Mesendoderm (in vitro differentiated cells): ENCODE measurements at regions not wholly inside any gene's neighbourhood (a gene's known extent, or its start where the extent isn't known, plus 50 kb on each side); places are given as distances from the start of the nearest gene placed in this dataset.

Experiments used
- DNase-seq: peaks from one replicate; pipeline ENCODE4 v3.0.0; 2013
- H2AK5ac ChIP-seq: 2 replicates; pipeline ENCODE4 v1.6.1; 2013; ENCODE audit warnings: low read length, inconsistent platforms
- H2BK120ac ChIP-seq: 2 replicates; pipeline ENCODE4 v1.6.1; 2013; ENCODE audit warnings: low read depth, mild to moderate bottlenecking, low read length, moderate library complexity, mixed read lengths
- H2BK15ac ChIP-seq: replicated peaks from 2 replicates; pipeline ENCODE4 v1.6.1; 2013; ENCODE audit warnings: low read depth, mild to moderate bottlenecking, moderate library complexity
- H2BK5ac ChIP-seq: 2 replicates; pipeline ENCODE4 v1.6.1; 2013; ENCODE audit warnings: low read length, inconsistent platforms
- H3K18ac ChIP-seq: 2 replicates; pipeline ENCODE4 v1.6.1; 2013; ENCODE audit warnings: mild to moderate bottlenecking, low read length, mixed read lengths
- H3K23ac ChIP-seq: one replicate; pipeline ENCODE4 v1.6.1; 2013; ENCODE audit warnings: low read length
- H3K27ac ChIP-seq: 2 replicates; pipeline ENCODE4 v1.5.1; 2013; ENCODE audit warnings: low read depth, mild to moderate bottlenecking, inconsistent platforms, low read length, moderate library complexity
- H3K27me3 ChIP-seq: 2 replicates; pipeline ENCODE4 v1.6.1; 2013; ENCODE audit warnings: low read length, control low read depth, mild to moderate bottlenecking, inconsistent platforms; ENCODE audit not compliant: insufficient read depth, poor library complexity
- H3K36me3 ChIP-seq: 2 replicates; pipeline ENCODE4 v1.6.1; 2013; ENCODE audit warnings: low read length, inconsistent platforms; ENCODE audit not compliant: control insufficient read depth, insufficient read depth
- H3K4ac ChIP-seq: one replicate; pipeline ENCODE4 v1.6.1; 2013; ENCODE audit warnings: low read depth, mild to moderate bottlenecking, low read length, moderate library complexity
- H3K4me1 ChIP-seq: 2 replicates; pipeline ENCODE4 v1.6.1; 2013; ENCODE audit warnings: low read depth, low read length, inconsistent platforms; ENCODE audit not compliant: control insufficient read depth
- H3K4me2 ChIP-seq: 2 replicates; pipeline ENCODE4 v1.6.1; 2013; ENCODE audit warnings: low read length
- H3K4me3 ChIP-seq: 2 replicates; pipeline ENCODE4 v1.5.1; 2013; ENCODE audit warnings: mild to moderate bottlenecking, low read length
- H3K56ac ChIP-seq: one replicate; pipeline ENCODE4 v1.6.1; 2013; ENCODE audit warnings: low read length
- H3K79me1 ChIP-seq: 2 replicates; pipeline ENCODE4 v1.6.1; 2013; ENCODE audit warnings: low read length, inconsistent platforms
- H3K79me2 ChIP-seq: 2 replicates; pipeline ENCODE4 v1.6.1; 2013; ENCODE audit warnings: mild to moderate bottlenecking, low read length; ENCODE audit not compliant: control insufficient read depth, insufficient read depth
- H3K9ac ChIP-seq: 2 replicates; pipeline ENCODE4 v1.6.1; 2013; ENCODE audit warnings: low read length, inconsistent platforms
- H4K5ac ChIP-seq: one replicate; pipeline ENCODE4 v1.6.1; 2013; ENCODE audit warnings: low read length
- H4K8ac ChIP-seq: one replicate; pipeline ENCODE4 v1.6.1; 2013; ENCODE audit warnings: low read depth, mild to moderate bottlenecking, control low read depth, low read length, moderate library complexity
- WGBS: extraction: QIAGEN DNeasy Blood & Tissue Kit; methylation state at CpG from one replicate; pipeline ENCODE4 v1.1.7; 2013; ENCODE audit warnings: low lambda C conversion rate, missing lambda C conversion rate; ENCODE audit not compliant: insufficient coverage; ENCODE audit errors: extremely low coverage; 5-methylcytosine and 5-hydroxymethylcytosine counted together

DNA sequence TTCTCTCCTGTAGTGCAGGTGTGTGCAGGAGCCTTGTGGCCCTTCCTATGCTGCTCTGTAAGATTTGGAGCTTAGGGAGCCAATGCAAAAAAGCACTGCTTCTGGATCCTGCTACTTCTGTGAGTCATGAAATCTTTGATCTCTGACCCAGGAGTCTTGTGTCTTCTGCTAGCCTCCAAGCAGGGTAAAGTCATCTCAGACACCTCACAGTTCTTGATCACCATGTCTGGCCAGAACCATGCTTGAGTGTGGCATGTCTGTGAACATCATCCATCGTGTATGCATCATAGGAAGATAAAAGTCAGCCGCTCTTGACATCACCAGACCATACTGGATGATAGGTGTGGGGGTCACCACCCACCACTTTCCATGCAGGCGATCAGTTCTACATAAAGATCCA, 247.8 kb downstream of the RPLP1 start:
- Histone ChIP-seq H3K79me2 (no peaks in the 10 kb centered on the region), H2AK5ac (no peak overlapping the region), H3K79me1 (no peaks in the 10 kb centered on the region), H3K27ac (no peak overlapping the region), H4K8ac (no peak overlapping the region), H4K5ac (no peak overlapping the region), H3K4ac (no peak overlapping the region), H3K4me3 (no peak overlapping the region), H3K23ac (no peak overlapping the region), H3K9ac (no peak overlapping the region), H3K4me1 (no peaks in the 10 kb centered on the region), H3K18ac (no peak overlapping the region), H3K56ac (no peak overlapping the region), H2BK5ac (no peak overlapping the region), H3K27me3 (no peaks in the 10 kb centered on the region), H2BK15ac (no peak overlapping the region), H3K4me2 (no peak overlapping the region), H2BK120ac (no peak overlapping the region), H3K36me3 (no peaks in the 10 kb centered on the region)
- no peak for DNase-seq
- no CpG with 5 or more reads among the region's 3 CpGs for WGBS

DNA sequence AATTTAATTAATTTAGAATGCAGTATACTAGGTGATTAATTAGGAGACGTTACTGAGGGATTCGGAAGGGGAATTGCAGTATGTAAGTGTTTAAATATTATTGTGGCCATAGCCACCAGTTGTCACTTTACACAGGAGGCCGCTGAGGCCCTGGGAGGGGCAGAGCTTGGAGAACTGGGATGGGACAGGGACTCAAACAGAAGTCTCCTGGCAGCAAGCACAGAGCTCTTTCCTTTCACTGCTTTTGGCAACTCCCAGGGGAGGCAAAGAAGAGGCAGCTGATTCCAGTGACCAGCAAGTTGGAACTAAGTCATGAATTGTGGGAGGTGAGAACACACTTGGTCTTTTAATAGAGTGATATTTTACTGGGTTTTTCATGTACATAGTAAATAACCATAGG, 248.6 kb downstream of the RPLP1 start:
- no peak overlapping the region for H3K9ac ChIP-seq
- DNase-seq: no peak
- H3K18ac ChIP-seq: no peak overlapping the region
- no peak overlapping the region for H3K27ac ChIP-seq
- no peak overlapping the region for H2BK120ac ChIP-seq
- no peak overlapping the region for H3K4ac ChIP-seq
- H4K5ac ChIP-seq: no peak overlapping the region
- H3K56ac ChIP-seq: no peak overlapping the region
- H3K4me2 ChIP-seq: no peak overlapping the region
- H3K4me1 ChIP-seq: no peaks in the 10 kb centered on the region
- no peaks in the 10 kb centered on the region for H3K79me2 ChIP-seq
- no peaks in the 10 kb centered on the region for H3K27me3 ChIP-seq
- H3K79me1 ChIP-seq: no peaks in the 10 kb centered on the region
- H3K36me3 ChIP-seq: no peaks in the 10 kb centered on the region
- no peak overlapping the region for H3K23ac ChIP-seq
- H2AK5ac ChIP-seq: no peak overlapping the region
- no peak overlapping the region for H2BK15ac ChIP-seq
- no peak overlapping the region for H3K4me3 ChIP-seq
- no peak overlapping the region for H4K8ac ChIP-seq
- H2BK5ac ChIP-seq: no peak overlapping the region
- WGBS: no CpG with 5 or more reads among the region's 3 CpGs

DNA sequence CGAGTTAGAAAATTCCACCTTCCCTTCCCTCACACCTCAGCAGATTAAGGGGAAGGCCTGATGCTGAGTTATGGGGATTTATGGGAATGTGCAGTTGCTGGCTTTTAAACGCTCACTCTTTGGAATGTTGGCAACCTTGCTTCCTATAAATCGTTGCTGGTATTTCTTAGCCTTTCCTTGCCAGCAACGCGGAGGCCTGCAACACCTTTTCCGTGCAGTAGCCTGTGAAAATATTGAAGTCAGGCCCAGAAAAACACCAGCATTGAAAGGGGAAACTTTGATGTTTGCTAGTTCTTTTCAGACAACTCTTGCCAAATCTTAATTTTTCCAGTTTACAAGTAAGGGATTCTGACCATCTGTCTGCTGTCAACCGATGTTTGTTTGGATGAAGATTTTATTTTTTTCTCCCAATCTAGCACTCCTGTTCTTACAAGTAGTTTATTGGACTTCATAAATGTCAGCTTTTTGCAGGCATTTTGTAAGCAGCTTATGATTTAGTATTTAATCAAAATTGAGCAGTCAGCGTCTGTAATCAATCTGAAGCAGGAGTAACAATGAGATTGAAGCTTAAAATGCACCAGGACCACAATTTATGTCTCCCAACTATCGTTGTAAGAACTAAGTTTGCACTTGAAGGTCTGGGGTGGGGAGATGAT, 251.0 kb downstream of the RPLP1 start:
- no peak overlapping the region for H3K56ac ChIP-seq
- H3K36me3 ChIP-seq: no peaks in the 10 kb centered on the region
- H4K5ac ChIP-seq: no peak overlapping the region
- no peaks in the 10 kb centered on the region for H3K79me1 ChIP-seq
- H3K9ac ChIP-seq: no peak overlapping the region
- no peak overlapping the region for H2BK15ac ChIP-seq
- no peak overlapping the region for H3K27ac ChIP-seq
- DNase-seq: no peak
- H4K8ac ChIP-seq: no peak overlapping the region
- H3K4me2 ChIP-seq: no peak overlapping the region
- H2AK5ac ChIP-seq: no peak overlapping the region
- no peak overlapping the region for H3K4me3 ChIP-seq
- H2BK5ac ChIP-seq: no peak overlapping the region
- no peaks in the 10 kb centered on the region for H3K79me2 ChIP-seq
- no CpG with 5 or more reads among the region's 9 CpGs for WGBS
- no peak overlapping the region for H3K4ac ChIP-seq
- no peak overlapping the region for H3K23ac ChIP-seq
- no peak overlapping the region for H2BK120ac ChIP-seq
- H3K18ac ChIP-seq: no peak overlapping the region
- H3K4me1 ChIP-seq: no peaks in the 10 kb centered on the region
- H3K27me3 ChIP-seq: no peaks in the 10 kb centered on the region

DNA sequence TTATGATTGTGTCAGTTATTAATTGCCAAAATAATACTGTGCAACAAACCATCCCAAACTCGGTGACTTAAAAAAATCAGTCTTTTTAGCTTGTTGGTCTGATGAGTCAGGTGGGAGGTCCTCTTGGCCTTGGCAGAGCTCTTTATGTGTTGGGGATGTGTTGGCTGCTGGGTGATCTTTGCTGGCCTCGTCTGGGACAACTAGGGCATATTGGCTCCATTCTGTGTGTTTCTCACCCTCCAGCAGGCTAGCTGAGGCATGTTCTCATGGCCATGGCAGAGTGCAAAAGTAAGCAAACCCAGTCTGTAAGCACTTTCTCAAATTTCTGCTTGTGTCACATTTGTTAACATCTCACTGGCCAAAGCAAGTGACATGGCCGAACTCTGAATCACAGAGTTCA, 251.6 kb downstream of the RPLP1 start:
- no peak overlapping the region for H3K4me2 ChIP-seq

DNA sequence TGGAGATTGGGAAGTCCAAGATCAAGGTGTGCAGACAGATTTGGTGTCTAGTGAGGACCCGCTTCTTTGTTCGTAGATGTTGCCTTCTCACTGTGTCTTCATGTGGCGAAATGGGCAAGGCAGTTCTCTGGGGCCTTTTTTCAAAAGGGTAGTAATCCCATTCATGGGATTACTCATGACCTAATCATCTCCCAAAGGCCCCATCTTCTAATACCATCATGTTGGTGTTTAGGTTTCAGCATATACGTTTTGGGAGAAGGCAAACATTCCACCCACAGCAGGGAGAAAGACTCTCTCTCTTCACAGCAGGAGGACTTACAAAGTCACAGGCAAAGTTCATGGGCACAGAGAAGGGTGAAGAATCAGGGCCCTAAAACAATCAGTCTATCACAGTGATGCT, 252.1 kb downstream of the RPLP1 start:
- Histone ChIP-seq H3K27ac (no peak overlapping the region), H3K4me3 (no peak overlapping the region), H3K79me1 (no peaks in the 10 kb centered on the region), H2AK5ac (no peak overlapping the region), H3K56ac (no peak overlapping the region), H3K4ac (no peak overlapping the region), H2BK120ac (no peak overlapping the region), H3K4me1 (no peaks in the 10 kb centered on the region), H3K79me2 (no peaks in the 10 kb centered on the region), H3K23ac (no peak overlapping the region), H3K18ac (no peak overlapping the region), H3K9ac (no peak overlapping the region), H4K5ac (no peak overlapping the region), H3K4me2 (no peak overlapping the region), H2BK5ac (no peak overlapping the region), H3K27me3 (no peaks in the 10 kb centered on the region), H4K8ac (no peak overlapping the region), H2BK15ac (no peak overlapping the region), H3K36me3 (no peaks in the 10 kb centered on the region)
- no peak for DNase-seq
- no CpG with 5 or more reads among the region's 4 CpGs for WGBS

More for the DNA sequence above, 251.6 kb downstream of the RPLP1 start:
- Histone ChIP-seq H3K4me1 (no peaks in the 10 kb centered on the region), H2BK120ac (no peak overlapping the region), H3K27ac (no peak overlapping the region), H3K79me2 (no peaks in the 10 kb centered on the region), H3K23ac (no peak overlapping the region), H3K4me3 (no peak overlapping the region), H3K79me1 (no peaks in the 10 kb centered on the region), H3K9ac (no peak overlapping the region), H3K27me3 (no peaks in the 10 kb centered on the region), H4K8ac (no peak overlapping the region), H2AK5ac (no peak overlapping the region), H4K5ac (no peak overlapping the region), H2BK5ac (no peak overlapping the region), H3K36me3 (no peaks in the 10 kb centered on the region), H3K4ac (no peak overlapping the region), H3K56ac (no peak overlapping the region), H2BK15ac (no peak overlapping the region), H3K18ac (no peak overlapping the region)
- WGBS: no CpG with 5 or more reads among the region's 3 CpGs
- no peak for DNase-seq
